Panc1 (cell line): ENCODE measurements at regions not wholly inside any gene's neighbourhood (a gene's known extent, or its start where the extent isn't known, plus 50 kb on each side); places are given as distances from the start of the nearest gene placed in this dataset.

ENCODE experiments used
- ATAC-seq: fragments of 200-7000 bp; cut with Tn5 transposase; 2 replicates; pipeline ENCODE4 v1.9.1; 2020; ENCODE audit warnings: mild to moderate bottlenecking, moderate library complexity
- BruUV-seq: library from RNA; stranded (reverse); fragments of 400-500 nt; replicated peaks from 2 replicates; lab custom pipeline; 2021; lab: Mats Ljungman, UMichigan
- CTCF ChIA-PET: fragments of 300-600 bp; sonication (Branson Sonifier 250); formaldehyde crosslinking; loops from one replicate; lab custom pipeline; 2022; ENCODE audit warnings: antibody characterized with exemption; lab: Charles Lee
- POLR2A ChIA-PET: fragments of 300-600 bp; sonication (Branson Sonifier 250); formaldehyde crosslinking; loops from one replicate; lab custom pipeline; 2022; ENCODE audit warnings: antibody characterized with exemption; lab: Charles Lee
- DNase-seq: peaks from one replicate; pipeline ENCODE4 v3.0.0-alpha.2; 2010; ENCODE audit warnings: low read depth, low spot score
- H3K27ac ChIP-seq: 2 replicates; pipeline ENCODE4 v1.5.1; 2011; ENCODE audit warnings: mild to moderate bottlenecking, low read length, inconsistent platforms
- H3K27me3 ChIP-seq: fragments of 200-500 bp; sonication (Bioruptor generic); 2 replicates; pipeline ENCODE4 v1.6.0; 2014; ENCODE audit warnings: low read length, inconsistent platforms; ENCODE audit not compliant: control insufficient read depth, insufficient read depth
- H3K36me3 ChIP-seq: fragments of 200-500 bp; sonication (Bioruptor generic); 2 replicates; pipeline ENCODE4 v1.5.1; 2014; ENCODE audit warnings: inconsistent platforms, mild to moderate bottlenecking, low read length, moderate library complexity; ENCODE audit not compliant: control insufficient read depth, insufficient read depth
- H3K4me1 ChIP-seq: 2 replicates; pipeline ENCODE4 v1.5.1; 2011; ENCODE audit warnings: inconsistent platforms, mild to moderate bottlenecking, low read length, moderate library complexity; ENCODE audit not compliant: control insufficient read depth, insufficient read depth
- H3K4me3 ChIP-seq, 2 experiments: 2 replicates each; pipeline ENCODE4 v1.5.1; 2011 to 2012; ENCODE audit warnings: low read depth in 2 of 2, low read length in 2 of 2, mild to moderate bottlenecking in 2 of 2, inconsistent platforms in 1 of 2, moderate library complexity in 1 of 2
- H3K9me3 ChIP-seq: fragments of 200-500 bp; sonication (Bioruptor generic); 2 replicates; pipeline ENCODE4 v1.5.1; 2014; ENCODE audit warnings: low read depth, mild to moderate bottlenecking, inconsistent platforms, low read length, moderate library complexity; ENCODE audit not compliant: control insufficient read depth, insufficient read depth
- CTCF ChIP-seq: fragments of 450-650 bp; IDR thresholded peaks from 2 replicates; pipeline ENCODE4 v1.5.1; 2017; ENCODE audit warnings: mild to moderate bottlenecking
- POLR2AphosphoS5 ChIP-seq: IDR thresholded peaks from 2 replicates; pipeline ENCODE4 v1.6.1; 2012; ENCODE audit warnings: mild to moderate bottlenecking, low read depth, low read length, moderate library complexity
- REST ChIP-seq, 2 experiments: IDR thresholded peaks; 2 replicates each; pipeline ENCODE4 v1.6.1; 2011 to 2012; ENCODE audit warnings: low read depth in 2 of 2, control low read depth in 1 of 2, low read length in 1 of 2, mild to moderate bottlenecking in 1 of 2, moderate library complexity in 1 of 2; ENCODE audit not compliant: insufficient read depth in 1 of 2
- SIN3A ChIP-seq: IDR thresholded peaks from 2 replicates; pipeline ENCODE4 v1.6.1; 2012; ENCODE audit warnings: low read depth, mild to moderate bottlenecking, low read length, moderate library complexity, borderline replicate concordance; ENCODE audit not compliant: insufficient read depth
- TCF7L2 ChIP-seq: IDR thresholded peaks from 2 replicates; pipeline ENCODE4 v1.6.1; 2011; ENCODE audit warnings: mild to moderate bottlenecking, low read depth, low read length, inconsistent platforms
- in situ Hi-C: cut with HindIII; loops from 2 replicates; pipeline ENCODE4 v1.10.0; 2016; ENCODE audit warnings: low sequenced_read_pairs, low pct_unique_long_range_greater_than_20kb
- intact Hi-C: fragments of 100-400 bp; cut with micrococcal nuclease; formaldehyde crosslinking; loops from one replicate; pipeline ENCODE4 v1.10.0; 2022; ENCODE audit not compliant: unreplicated experiment

- no peak for DNase-seq
- no peak overlapping the region for H3K27ac ChIP-seq
- H3K9me3 ChIP-seq = no peaks in the 10 kb centered on the region
- ATAC-seq = no peak
- in situ Hi-C loops (no loop called here), intact Hi-C loops (no loop called here)
- H3K4me3 ChIP-seq = no peak overlapping the region
- BruUV-seq = no TSS peak
- CTCF ChIA-PET = no interaction called here
- POLR2A ChIA-PET = no interaction called here
- H3K27me3 ChIP-seq = no peaks in the 10 kb centered on the region
- no peaks in the 10 kb centered on the region for H3K4me1 ChIP-seq
- no peak for TF ChIP-seq POLR2AphosphoS5
- TF ChIP-seq SIN3A = no peak
- no peak for TF ChIP-seq TCF7L2
- no peak for TF ChIP-seq REST (IDR thresholded peaks at IDR 0.05; ENCODE audit: insufficient read depth in 1 of 2, low read depth in 2 of 2, low read length in 1 of 2)
- no peak for TF ChIP-seq CTCF
- no peaks in the 10 kb centered on the region for H3K36me3 ChIP-seq
Observed at GRCh38 chr1:189434461-189434860, 1043.2 kb downstream of the BRINP3 start.

GRCh38 chr1:189435398-189435797 lies 1042.3 kb downstream of the BRINP3 start:
- intact Hi-C loops = no loop called here
- CTCF ChIA-PET = no interaction called here
- POLR2A ChIA-PET = no interaction called here

More at GRCh38 chr1:189435398-189435797, 1042.3 kb downstream of the BRINP3 start:
- H3K4me1 ChIP-seq = no peaks in the 10 kb centered on the region
- in situ Hi-C loops = no loop called here
- ATAC-seq (no peak), DNase-seq (no peak)
- no peak overlapping the region for H3K4me3 ChIP-seq
- H3K27ac ChIP-seq = no peak overlapping the region
- H3K36me3 ChIP-seq = no peaks in the 10 kb centered on the region
- H3K27me3 ChIP-seq = no peaks in the 10 kb centered on the region
- no peaks in the 10 kb centered on the region for H3K9me3 ChIP-seq
- no TSS peak for BruUV-seq
- no peak for TF ChIP-seq CTCF
- no peak for TF ChIP-seq TCF7L2
- TF ChIP-seq SIN3A = no peak
- no peak for TF ChIP-seq REST (IDR thresholded peaks at IDR 0.05; ENCODE audit: insufficient read depth in 1 of 2, low read depth in 2 of 2, low read length in 1 of 2)
- TF ChIP-seq POLR2AphosphoS5 = no peak
